ENCODE measurements at regions not wholly inside any gene's neighbourhood (a gene's known extent, or its start where the extent isn't known, plus 50 kb on each side); places are given as distances from the start of the nearest gene placed in this dataset.

- no peaks in the 10 kb centered on the region for H3F3A ChIP-seq (replicated peaks; ENCODE audit: low read depth)
- H3K4me3 Mint-ChIP-seq: no peak overlapping the region
- H3K79me2 ChIP-seq (replicated peaks; ENCODE audit: insufficient read depth): no peaks in the 10 kb centered on the region
- TF ChIP-seq STAT1 (IDR thresholded peaks at IDR 0.05; ENCODE audit: unreplicated experiment) (no peak), EZH2 (IDR thresholded peaks at IDR 0.05; ENCODE audit: low read depth, unreplicated experiment) (no peak), CREB1 (CRISPR knock-in tag; IDR thresholded peaks at IDR 0.05; ENCODE audit: low read depth) (no peak), ETS1 (IDR thresholded peaks at IDR 0.05) (no peak), NANOG (IDR thresholded peaks at IDR 0.05; ENCODE audit: borderline replicate concordance) (no peak), POLR2AphosphoS5 (IDR thresholded peaks at IDR 0.05; ENCODE audit: low read depth) (no peak), ZNF114 (CRISPR knock-in tag; IDR thresholded peaks at IDR 0.05) (no peak), EZH2phosphoT487 (IDR thresholded peaks at IDR 0.05; ENCODE audit: unreplicated experiment) (no peak)
- TF ChIP-seq, protein P1, sequence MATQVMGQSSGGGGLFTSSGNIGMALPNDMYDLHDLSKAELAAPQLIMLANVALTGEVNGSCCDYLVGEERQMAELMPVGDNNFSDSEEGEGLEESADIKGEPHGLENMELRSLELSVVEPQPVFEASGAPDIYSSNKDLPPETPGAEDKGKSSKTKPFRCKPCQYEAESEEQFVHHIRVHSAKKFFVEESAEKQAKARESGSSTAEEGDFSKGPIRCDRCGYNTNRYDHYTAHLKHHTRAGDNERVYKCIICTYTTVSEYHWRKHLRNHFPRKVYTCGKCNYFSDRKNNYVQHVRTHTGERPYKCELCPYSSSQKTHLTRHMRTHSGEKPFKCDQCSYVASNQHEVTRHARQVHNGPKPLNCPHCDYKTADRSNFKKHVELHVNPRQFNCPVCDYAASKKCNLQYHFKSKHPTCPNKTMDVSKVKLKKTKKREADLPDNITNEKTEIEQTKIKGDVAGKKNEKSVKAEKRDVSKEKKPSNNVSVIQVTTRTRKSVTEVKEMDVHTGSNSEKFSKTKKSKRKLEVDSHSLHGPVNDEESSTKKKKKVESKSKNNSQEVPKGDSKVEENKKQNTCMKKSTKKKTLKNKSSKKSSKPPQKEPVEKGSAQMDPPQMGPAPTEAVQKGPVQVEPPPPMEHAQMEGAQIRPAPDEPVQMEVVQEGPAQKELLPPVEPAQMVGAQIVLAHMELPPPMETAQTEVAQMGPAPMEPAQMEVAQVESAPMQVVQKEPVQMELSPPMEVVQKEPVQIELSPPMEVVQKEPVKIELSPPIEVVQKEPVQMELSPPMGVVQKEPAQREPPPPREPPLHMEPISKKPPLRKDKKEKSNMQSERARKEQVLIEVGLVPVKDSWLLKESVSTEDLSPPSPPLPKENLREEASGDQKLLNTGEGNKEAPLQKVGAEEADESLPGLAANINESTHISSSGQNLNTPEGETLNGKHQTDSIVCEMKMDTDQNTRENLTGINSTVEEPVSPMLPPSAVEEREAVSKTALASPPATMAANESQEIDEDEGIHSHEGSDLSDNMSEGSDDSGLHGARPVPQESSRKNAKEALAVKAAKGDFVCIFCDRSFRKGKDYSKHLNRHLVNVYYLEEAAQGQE (IDR thresholded peaks at IDR 0.05; ENCODE audit: unreplicated experiment): no peak
- TF ChIP-seq, protein P2, sequence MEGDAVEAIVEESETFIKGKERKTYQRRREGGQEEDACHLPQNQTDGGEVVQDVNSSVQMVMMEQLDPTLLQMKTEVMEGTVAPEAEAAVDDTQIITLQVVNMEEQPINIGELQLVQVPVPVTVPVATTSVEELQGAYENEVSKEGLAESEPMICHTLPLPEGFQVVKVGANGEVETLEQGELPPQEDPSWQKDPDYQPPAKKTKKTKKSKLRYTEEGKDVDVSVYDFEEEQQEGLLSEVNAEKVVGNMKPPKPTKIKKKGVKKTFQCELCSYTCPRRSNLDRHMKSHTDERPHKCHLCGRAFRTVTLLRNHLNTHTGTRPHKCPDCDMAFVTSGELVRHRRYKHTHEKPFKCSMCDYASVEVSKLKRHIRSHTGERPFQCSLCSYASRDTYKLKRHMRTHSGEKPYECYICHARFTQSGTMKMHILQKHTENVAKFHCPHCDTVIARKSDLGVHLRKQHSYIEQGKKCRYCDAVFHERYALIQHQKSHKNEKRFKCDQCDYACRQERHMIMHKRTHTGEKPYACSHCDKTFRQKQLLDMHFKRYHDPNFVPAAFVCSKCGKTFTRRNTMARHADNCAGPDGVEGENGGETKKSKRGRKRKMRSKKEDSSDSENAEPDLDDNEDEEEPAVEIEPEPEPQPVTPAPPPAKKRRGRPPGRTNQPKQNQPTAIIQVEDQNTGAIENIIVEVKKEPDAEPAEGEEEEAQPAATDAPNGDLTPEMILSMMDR (conservative IDR thresholded peaks at IDR 0.05; ENCODE audit: low read depth in 2 of 2): no peak
- H3K27ac ChIP-seq (ENCODE audit: low read depth): no peak overlapping the region
- DNase-seq (ENCODE audit: low spot score) (no peak), ATAC-seq (no peak)
- H4K20me1 ChIP-seq (replicated peaks; ENCODE audit: insufficient read depth): no peaks in the 10 kb centered on the region
- H3K36me3 Mint-ChIP-seq (ENCODE audit: low read depth): no peaks in the 10 kb centered on the region
- no peak overlapping the region for H3K27ac Mint-ChIP-seq
- H3K4me1 ChIP-seq (ENCODE audit: insufficient read depth): 0 out of 2 replicates have a peak, but pooled peaks cover 4% of the 10 kb centered on the region
- no peak overlapping the region for H3K4me2 ChIP-seq
- H3K36me3 ChIP-seq (ENCODE audit: insufficient read depth): no peaks in the 10 kb centered on the region
- 0 out of 2 replicates have a peak overlapping the region, but pooled peaks have one; percentile 26 for H2AFZ ChIP-seq
- H3K4me3 ChIP-seq: no peak overlapping the region
- peaks cover 3% of the 10 kb centered on the region; the same call in 1 of the 2 replicates for H3K9me2 ChIP-seq (ENCODE audit: insufficient read depth)
- H3K9me3 Mint-ChIP-seq: no peaks in the 10 kb centered on the region
- peaks cover 4% of the 10 kb centered on the region for H3K4me1 Mint-ChIP-seq
- H3K27me3 ChIP-seq (ENCODE audit: insufficient read depth): no peaks in the 10 kb centered on the region
- H3K27me3 Mint-ChIP-seq (ENCODE audit: insufficient read depth, low read depth, poor library complexity): no peaks in the 10 kb centered on the region
Observed at GRCh38 chr5:74281166-74281565, 359.4 kb downstream of the ENC1 start.

All from GM23338 (cell line).